ENCODE measurements at regions not wholly inside any gene's neighbourhood (a gene's known extent, or its start where the extent isn't known, plus 50 kb on each side); places are given as distances from the start of the nearest gene placed in this dataset.
"Not testable (repeated sequence)": the region's sequence is repeated elsewhere in the genome, so short reads cannot be mapped to it uniquely, and the experiment has no call there.

- Histone ChIP-seq H3K27me3 (no peaks in the 10 kb centered on the region), H3K27ac (no peak overlapping the region), H3K36me3 (no peaks in the 10 kb centered on the region), H3K9me3 (no peaks in the 10 kb centered on the region), H3K4me3 (no peak overlapping the region), H3K4me1 (no peaks in the 10 kb centered on the region)
- DNase-seq, result peak; percentile 40
- ATAC-seq, result no peak
- TF ChIP-seq CTCF (IDR thresholded peaks at IDR 0.05), result no peak
- intact Hi-C loops (cut with DNase I), result no loop called here
Observed at GRCh38 chr3:164723396-164723795, 354.9 kb downstream of the SI start.

- ATAC-seq, result not testable (repeated sequence)
Observed at GRCh38 chr3:164702808-164703207, 375.5 kb downstream of the SI start.

GRCh38 chr3:164687902-164688301, 390.4 kb downstream of the SI start:
- ATAC-seq (no peak), DNase-seq (no peak)
- H3K27me3 ChIP-seq, result no peaks in the 10 kb centered on the region
- TF ChIP-seq CTCF (IDR thresholded peaks at IDR 0.05), result no peak
- no peaks in the 10 kb centered on the region for H3K9me3 ChIP-seq
- no peaks in the 10 kb centered on the region for H3K4me1 ChIP-seq
- intact Hi-C loops (cut with DNase I), result no loop called here
- H3K36me3 ChIP-seq, result no peaks in the 10 kb centered on the region
- no peak overlapping the region for H3K4me3 ChIP-seq
- no peak overlapping the region for H3K27ac ChIP-seq

More at GRCh38 chr3:164702808-164703207, 375.5 kb downstream of the SI start:
- H3K9me3 ChIP-seq; H3K27ac ChIP-seq; H3K36me3 ChIP-seq; H3K4me1 ChIP-seq; H3K4me3 ChIP-seq; DNase-seq; H3K27me3 ChIP-seq; intact Hi-C loops (cut with DNase I): not testable (repeated sequence)

GRCh38 chr3:164687211-164687610, 391.1 kb downstream of the SI start:
- H3K27ac ChIP-seq, result no peak overlapping the region
- no peaks in the 10 kb centered on the region for H3K27me3 ChIP-seq
- ATAC-seq (no peak), DNase-seq (no peak)
- TF ChIP-seq CTCF (IDR thresholded peaks at IDR 0.05), result no peak
- H3K4me3 ChIP-seq, result no peak overlapping the region
- intact Hi-C loops (cut with DNase I), result no loop called here
- H3K36me3 ChIP-seq, result no peaks in the 10 kb centered on the region
- no peaks in the 10 kb centered on the region for H3K9me3 ChIP-seq
- H3K4me1 ChIP-seq, result no peaks in the 10 kb centered on the region

- H3K9me3 ChIP-seq, result no peaks in the 10 kb centered on the region
Observed at GRCh38 chr3:164683489-164683888, 394.8 kb downstream of the SI start.

GRCh38 chr3:164679245-164679644, 399.1 kb downstream of the SI start:
- Histone ChIP-seq H3K27ac (no peak overlapping the region), H3K36me3 (no peaks in the 10 kb centered on the region), H3K27me3 (no peaks in the 10 kb centered on the region), H3K9me3 (no peaks in the 10 kb centered on the region), H3K4me1 (no peaks in the 10 kb centered on the region), H3K4me3 (no peak overlapping the region)
- intact Hi-C loops (cut with DNase I), result no loop called here
- no peak for DNase-seq
- no peak for ATAC-seq
- TF ChIP-seq CTCF (IDR thresholded peaks at IDR 0.05), result no peak

More at GRCh38 chr3:164683489-164683888, 394.8 kb downstream of the SI start:
- ATAC-seq (no peak), DNase-seq (no peak)
- H3K36me3 ChIP-seq, result no peaks in the 10 kb centered on the region
- H3K4me1 ChIP-seq, result no peaks in the 10 kb centered on the region
- no peak for TF ChIP-seq CTCF (IDR thresholded peaks at IDR 0.05)
- no peak overlapping the region for H3K4me3 ChIP-seq
- H3K27me3 ChIP-seq, result no peaks in the 10 kb centered on the region
- intact Hi-C loops (cut with DNase I), result no loop called here
- no peak overlapping the region for H3K27ac ChIP-seq

All from upper lobe of right lung (tissue), 1 donor.